Ovary (tissue), 7 donors: ENCODE measurements at regions not wholly inside any gene's neighbourhood (a gene's known extent, or its start where the extent isn't known, plus 50 kb on each side); places are given as distances from the start of the nearest gene placed in this dataset.

ENCODE experiments used
- DNase-seq, 5 donors: peaks; one replicate each; pipeline ENCODE4 v3.0.0-alpha.2; 2019 to 2020
- H3K27ac ChIP-seq, 2 donors: fragments of 200-600 bp; one replicate each; pipeline versions ENCODE4 v1.5.1 to v1.8.0; 2019 to 2022
- H3K27me3 ChIP-seq: fragments of 200-600 bp; one replicate; pipeline ENCODE4 v1.8.0; 2022
- H3K36me3 ChIP-seq: fragments of 200-600 bp; sonication (generic); one replicate; pipeline ENCODE4 v1.5.1; 2019
- H3K4me1 ChIP-seq: one replicate; pipeline ENCODE4 v1.8.1; 2013; ENCODE audit warnings: mild to moderate bottlenecking, moderate library complexity; ENCODE audit not compliant: insufficient read depth
- H3K4me3 ChIP-seq: fragments of 200-600 bp; sonication (generic); one replicate; pipeline ENCODE4 v1.5.1; 2017
- H3K9me3 ChIP-seq, 2 donors: fragments of 200-600 bp in 1 of 2; sonication (generic) in 1 of 2; one replicate each; pipeline versions ENCODE4 v1.5.1 to v1.8.1; 2013 to 2019; ENCODE audit warnings: mild to moderate bottlenecking in 1 of 2, moderate library complexity in 1 of 2
- EP300 ChIP-seq: sonication (generic); formaldehyde crosslinking; IDR thresholded peaks from one replicate; pipeline ENCODE4 v1.6.1; 2017; ENCODE audit warnings: antibody characterized with exemption
- POLR2A ChIP-seq: fragments of 450-650 bp; IDR thresholded peaks from one replicate; pipeline ENCODE4 v1.6.1; 2017; ENCODE audit warnings: antibody characterized with exemption, mild to moderate bottlenecking, moderate library complexity
- WGBS, 3 donors: extraction: QIAGEN DNeasy Blood & Tissue Kit in 1 of 3; methylation state at CpG; one replicate each; pipeline versions ENCODE4 v1.1.5 to v1.1.7; 2013 to 2017; 5-methylcytosine and 5-hydroxymethylcytosine counted together
- intact Hi-C, 4 donors: fragments of 100-400 bp; cut with DNase I; formaldehyde crosslinking; loops; one replicate each; pipeline versions ENCODE4 v1.11.0 to v1.15.1; 2022 to 2023
- TF ChIP-seq, protein P1 (sequence below), 3 donors: fragments of 450-650 bp in 2 of 3; fragments of 200-600 bp in 1 of 3; IDR thresholded peaks; one replicate each; pipeline versions ENCODE4 v1.5.1 to v1.8.0; 2016 to 2022; ENCODE audit warnings: antibody characterized with exemption in 3 of 3, mild to moderate bottlenecking in 1 of 3
- donor health status: DM: no; HTN: no; CAD: no; lungs with moderate emphysema.
- donor health status: DM: no; HTN: no; CAD: no.
- donor health status: Bipolar disorder and iron deficiency.
- donor health status: DM: no; HTN: no; CAD: no.
- donor health status: DM: yes; HTN: yes; CAD: no.

DNA sequence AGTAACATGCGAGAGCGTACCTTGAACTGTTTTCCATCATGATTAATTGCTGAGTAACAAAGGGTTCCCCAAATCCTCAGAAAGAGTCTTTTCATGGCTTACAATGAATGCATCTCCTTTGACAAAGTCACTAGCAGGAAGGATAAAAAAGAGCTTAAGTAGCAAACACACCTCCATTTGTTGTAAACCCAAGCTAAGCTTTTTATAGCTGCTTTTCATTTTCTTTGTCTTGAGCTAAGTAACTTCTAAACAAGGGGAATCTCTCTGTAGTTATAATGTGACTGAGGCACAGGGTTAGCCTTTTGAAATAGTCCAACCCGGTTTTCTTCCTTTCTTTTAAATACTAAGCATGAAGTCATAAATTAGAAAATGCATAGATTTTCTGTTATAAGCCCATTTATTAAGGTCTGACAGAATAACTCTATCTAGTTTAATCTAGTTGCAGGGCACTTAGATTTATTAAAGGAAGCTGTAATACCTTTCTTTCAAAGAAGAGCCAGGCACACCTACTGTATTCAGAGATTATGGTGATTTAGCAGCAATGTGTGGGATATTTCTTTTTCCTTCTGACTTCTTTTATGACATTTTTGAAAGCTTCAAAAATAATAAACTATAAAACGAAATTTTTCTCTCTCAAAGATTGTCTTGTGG is 226.9 kb upstream of the SMIM31 start:
- no peaks in the 10 kb centered on the region for H3K9me3 ChIP-seq
- WGBS, 3 donors = 56 to 61% (median 57%) methylated on average over 4 of the region's 4 CpGs
- no peak overlapping the region for H3K4me3 ChIP-seq
- H3K27me3 ChIP-seq = no peaks in the 10 kb centered on the region
- no peak overlapping the region for H3K27ac ChIP-seq
- TF ChIP-seq POLR2A (no peak), EP300 (no peak)
- TF ChIP-seq, protein P1, sequence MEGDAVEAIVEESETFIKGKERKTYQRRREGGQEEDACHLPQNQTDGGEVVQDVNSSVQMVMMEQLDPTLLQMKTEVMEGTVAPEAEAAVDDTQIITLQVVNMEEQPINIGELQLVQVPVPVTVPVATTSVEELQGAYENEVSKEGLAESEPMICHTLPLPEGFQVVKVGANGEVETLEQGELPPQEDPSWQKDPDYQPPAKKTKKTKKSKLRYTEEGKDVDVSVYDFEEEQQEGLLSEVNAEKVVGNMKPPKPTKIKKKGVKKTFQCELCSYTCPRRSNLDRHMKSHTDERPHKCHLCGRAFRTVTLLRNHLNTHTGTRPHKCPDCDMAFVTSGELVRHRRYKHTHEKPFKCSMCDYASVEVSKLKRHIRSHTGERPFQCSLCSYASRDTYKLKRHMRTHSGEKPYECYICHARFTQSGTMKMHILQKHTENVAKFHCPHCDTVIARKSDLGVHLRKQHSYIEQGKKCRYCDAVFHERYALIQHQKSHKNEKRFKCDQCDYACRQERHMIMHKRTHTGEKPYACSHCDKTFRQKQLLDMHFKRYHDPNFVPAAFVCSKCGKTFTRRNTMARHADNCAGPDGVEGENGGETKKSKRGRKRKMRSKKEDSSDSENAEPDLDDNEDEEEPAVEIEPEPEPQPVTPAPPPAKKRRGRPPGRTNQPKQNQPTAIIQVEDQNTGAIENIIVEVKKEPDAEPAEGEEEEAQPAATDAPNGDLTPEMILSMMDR (IDR thresholded peaks at IDR 0.05) = no peak
- no peak for DNase-seq
- no peaks in the 10 kb centered on the region for H3K4me1 ChIP-seq
- H3K36me3 ChIP-seq = no peaks in the 10 kb centered on the region
- intact Hi-C loops = no loop called here

DNA sequence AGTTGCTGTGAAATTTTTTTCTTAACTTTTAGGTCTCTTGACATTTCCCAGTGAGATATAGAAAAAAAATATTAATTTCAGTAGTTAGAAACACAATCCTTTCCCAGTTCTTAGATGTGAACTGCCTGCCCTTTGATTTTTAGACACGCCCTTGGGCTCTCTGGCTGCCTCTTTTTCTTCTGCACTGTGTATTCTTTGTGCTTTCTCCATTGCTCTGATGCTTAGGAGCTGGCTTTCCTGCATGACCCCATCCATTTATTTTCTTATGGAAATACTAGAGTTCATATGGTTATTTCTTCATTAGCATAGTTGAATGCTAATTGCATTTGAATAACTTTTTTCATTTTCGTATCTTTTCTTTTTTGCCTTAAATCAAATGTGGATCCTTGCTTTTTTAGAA is 224.9 kb upstream of the SMIM31 start:
- H3K9me3 ChIP-seq = no peaks in the 10 kb centered on the region
- H3K27ac ChIP-seq = no peak overlapping the region
- H3K4me1 ChIP-seq = no peaks in the 10 kb centered on the region
- no peak overlapping the region for H3K4me3 ChIP-seq
- H3K36me3 ChIP-seq = no peaks in the 10 kb centered on the region
- intact Hi-C loops = no loop called here
- no peaks in the 10 kb centered on the region for H3K27me3 ChIP-seq
- no peak for DNase-seq
- 70 to 74% (median 70%) methylated on average over 2 of the region's 2 CpGs for WGBS, 3 donors
- no peak for TF ChIP-seq EP300
- TF ChIP-seq, protein P1 (IDR thresholded peaks at IDR 0.05) = no peak
- no peak for TF ChIP-seq POLR2A

DNA sequence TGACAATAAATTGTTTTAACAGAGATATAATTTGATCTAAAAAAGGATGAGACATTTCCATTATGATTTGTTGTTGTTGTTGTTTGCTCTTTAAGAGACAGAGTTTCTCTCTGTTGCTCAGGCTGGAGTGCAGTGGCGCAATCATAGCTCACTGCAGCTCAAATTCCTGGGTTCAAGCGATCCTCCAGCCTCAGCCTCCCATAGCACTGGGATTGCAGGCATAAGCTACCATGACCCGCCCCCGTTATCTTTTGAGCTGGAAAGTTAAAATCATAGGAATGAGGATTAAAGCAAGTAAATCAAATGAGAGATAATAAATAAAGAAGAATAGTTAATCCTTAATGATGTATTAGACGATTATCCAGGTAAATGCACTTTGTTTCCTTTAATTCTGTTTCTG is 224.4 kb upstream of the SMIM31 start:
- WGBS, 3 donors = 82 to 90% (median 84%) methylated on average over 5 of the region's 5 CpGs
- Histone ChIP-seq H3K36me3 (no peaks in the 10 kb centered on the region), H3K27me3 (no peaks in the 10 kb centered on the region), H3K9me3 (no peaks in the 10 kb centered on the region), H3K27ac (no peak overlapping the region), H3K4me1 (no peaks in the 10 kb centered on the region), H3K4me3 (no peak overlapping the region)
- DNase-seq = no peak
- intact Hi-C loops = no loop called here
- TF ChIP-seq POLR2A (no peak), EP300 (no peak)
- TF ChIP-seq, protein P1 (IDR thresholded peaks at IDR 0.05) = no peak

DNA sequence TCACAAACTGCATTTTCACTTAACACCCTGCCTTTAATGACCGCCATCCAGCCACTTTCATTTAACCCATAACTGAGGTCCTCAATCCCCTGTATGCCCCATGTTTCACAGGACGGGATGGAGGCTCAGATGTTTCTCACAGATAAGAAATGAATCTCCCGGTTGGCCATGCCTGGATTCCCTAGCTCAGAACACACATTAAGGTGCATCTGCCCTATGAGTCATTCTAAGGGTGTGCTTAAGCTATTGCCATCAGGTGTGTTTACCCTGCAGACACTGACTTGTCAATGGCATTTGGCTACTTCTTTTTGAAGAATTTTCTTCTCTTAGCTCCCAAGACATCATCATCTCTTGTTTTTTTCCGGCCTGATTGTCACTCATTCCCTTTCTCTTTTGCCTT is 222.6 kb upstream of the SMIM31 start:
- H3K27ac ChIP-seq = no peak overlapping the region
- DNase-seq = no peak
- H3K4me1 ChIP-seq = no peaks in the 10 kb centered on the region
- 66 to 80% (median 80%) methylated on average over 4 of the region's 4 CpGs for whole genome bisulfite sequencing, 3 donors
- H3K36me3 ChIP-seq = no peaks in the 10 kb centered on the region
- no peak overlapping the region for H3K4me3 ChIP-seq
- TF ChIP-seq, protein P1 (IDR thresholded peaks at IDR 0.05) = no peak
- TF ChIP-seq EP300 (no peak), POLR2A (no peak)
- no peaks in the 10 kb centered on the region for H3K9me3 ChIP-seq
- intact Hi-C loops = no loop called here
- H3K27me3 ChIP-seq = no peaks in the 10 kb centered on the region
